MM.1S (cell line): ENCODE measurements at regions not wholly inside any gene's neighbourhood (a gene's known extent, or its start where the extent isn't known, plus 50 kb on each side); places are given as distances from the start of the nearest gene placed in this dataset.

ENCODE experiments used
- DNase-seq: peaks from one replicate; pipeline ENCODE4 v3.0.0-alpha.2; 2015
- H2AFZ ChIP-seq: fragments of 300-600 bp; sonication (generic); 2 replicates; pipeline ENCODE4 v1.6.0; 2016; ENCODE audit warnings: antibody characterized with exemption, low read length
- H3F3A ChIP-seq: fragments of 300-600 bp; sonication (generic); 2 replicates; pipeline ENCODE4 v1.6.1; 2016; ENCODE audit warnings: mild to moderate bottlenecking, antibody characterized with exemption, low read length, moderate library complexity, mixed read lengths; ENCODE audit not compliant: insufficient read depth
- H3K27ac ChIP-seq: fragments of 300-600 bp; sonication (generic); 2 replicates; pipeline ENCODE4 v1.5.1; 2016; ENCODE audit warnings: mild to moderate bottlenecking, low read length
- H3K27me3 ChIP-seq: fragments of 300-600 bp; sonication (generic); replicated peaks from 2 replicates; pipeline ENCODE4 v1.6.0; 2016; ENCODE audit warnings: low read length; ENCODE audit not compliant: insufficient read depth
- H3K36me3 ChIP-seq: fragments of 300-600 bp; sonication (generic); replicated peaks from 2 replicates; pipeline ENCODE4 v1.6.1; 2016; ENCODE audit warnings: mild to moderate bottlenecking, low read length, mixed read lengths; ENCODE audit not compliant: insufficient read depth
- H3K4me1 ChIP-seq: fragments of 300-600 bp; sonication (generic); 2 replicates; pipeline ENCODE4 v1.6.1; 2016; ENCODE audit warnings: low read length, mixed read lengths
- H3K4me2 ChIP-seq: fragments of 300-600 bp; sonication (generic); 2 replicates; pipeline ENCODE4 v1.6.0; 2016; ENCODE audit warnings: low read depth, low read length
- H3K4me3 ChIP-seq: fragments of 300-600 bp; sonication (generic); 2 replicates; pipeline ENCODE4 v1.5.1; 2016; ENCODE audit warnings: low read length, mixed read lengths
- H3K79me2 ChIP-seq: fragments of 300-600 bp; sonication (generic); 2 replicates; pipeline ENCODE4 v1.6.1; 2016; ENCODE audit warnings: mixed run types, low read length, mixed read lengths
- H3K9ac ChIP-seq: fragments of 300-600 bp; sonication (generic); 2 replicates; pipeline ENCODE4 v1.6.1; 2016; ENCODE audit warnings: low read length, mixed read lengths
- H3K9me2 ChIP-seq: fragments of 300-600 bp; sonication (generic); replicated peaks from 2 replicates; pipeline ENCODE4 v1.6.1; 2016; ENCODE audit warnings: mild to moderate bottlenecking, low read length, mixed read lengths; ENCODE audit not compliant: insufficient read depth
- H3K9me3 ChIP-seq: fragments of 300-600 bp; sonication (generic); replicated peaks from 2 replicates; pipeline ENCODE4 v1.6.1; 2016; ENCODE audit warnings: mild to moderate bottlenecking, low read length, mixed read lengths; ENCODE audit not compliant: insufficient read depth
- H4K20me1 ChIP-seq: fragments of 300-600 bp; sonication (generic); 2 replicates; pipeline ENCODE4 v1.6.1; 2016; ENCODE audit warnings: mild to moderate bottlenecking, low read length, moderate library complexity, mixed read lengths; ENCODE audit not compliant: insufficient read depth
- CTCF ChIP-seq: fragments of 300-600 bp; sonication (generic); IDR thresholded peaks from 2 replicates; pipeline ENCODE4 v1.5.1; 2016; ENCODE audit warnings: antibody characterized with exemption, low read length, mixed read lengths
- EZH2 ChIP-seq: fragments of 300-600 bp; sonication (generic); optimal IDR thresholded peaks from 2 replicates; pipeline ENCODE3; 2017; ENCODE audit warnings: low read depth, mild to moderate bottlenecking, antibody characterized with exemption, low read length, mixed read lengths
- EZH2phosphoT487 ChIP-seq: fragments of 300-600 bp; sonication (generic); IDR thresholded peaks from 2 replicates; pipeline ENCODE4 v1.6.1; 2018; ENCODE audit warnings: antibody characterized with exemption, low read length

DNA sequence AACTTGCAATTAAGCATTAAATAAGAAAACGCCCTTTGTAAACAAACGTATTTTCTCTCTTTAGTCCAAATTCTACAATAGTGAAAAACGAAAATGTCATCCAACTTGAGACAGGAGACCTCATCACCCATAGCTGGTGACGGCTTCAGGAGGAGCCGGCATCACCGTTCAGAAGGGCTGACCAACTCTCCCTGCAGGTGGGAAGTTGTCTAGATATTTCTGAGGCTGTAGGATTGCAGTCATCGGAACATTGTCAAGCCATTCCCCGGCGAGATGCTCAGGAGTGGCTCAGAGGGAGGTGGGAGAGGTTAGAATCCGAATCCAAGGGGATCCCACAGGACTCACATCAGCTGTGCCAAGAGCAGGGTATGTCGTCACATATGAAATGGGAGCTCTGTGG lies 76.7 kb downstream of the RBFOX3 start:
- Histone ChIP-seq H3K9me3 (no peaks in the 10 kb centered on the region), H3K4me2 (no peak overlapping the region), H3K27me3 (peaks cover 98% of the 10 kb centered on the region), H3K27ac (no peak overlapping the region), H4K20me1 (no peaks in the 10 kb centered on the region), H3K9me2 (no peaks in the 10 kb centered on the region), H2AFZ (no peak overlapping the region), H3K9ac (no peak overlapping the region), H3K4me1 (no peaks in the 10 kb centered on the region), H3K4me3 (no peak overlapping the region), H3F3A (no peaks in the 10 kb centered on the region), H3K79me2 (no peaks in the 10 kb centered on the region), H3K36me3 (no peaks in the 10 kb centered on the region)
- no peak for DNase-seq
- no peak for TF ChIP-seq EZH2phosphoT487
- no peak for TF ChIP-seq EZH2
- no peak for TF ChIP-seq CTCF

GRCh38 chr17:79533116-79533515 lies 77.7 kb downstream of the RBFOX3 start:
- Histone ChIP-seq H3K4me1 (no peaks in the 10 kb centered on the region), H2AFZ (no peak overlapping the region), H4K20me1 (no peaks in the 10 kb centered on the region), H3K27ac (no peak overlapping the region), H3K4me2 (no peak overlapping the region), H3K4me3 (no peak overlapping the region), H3K27me3 (peaks cover 98% of the 10 kb centered on the region), H3K9me3 (no peaks in the 10 kb centered on the region), H3K79me2 (no peaks in the 10 kb centered on the region), H3F3A (no peaks in the 10 kb centered on the region), H3K9me2 (no peaks in the 10 kb centered on the region), H3K36me3 (no peaks in the 10 kb centered on the region), H3K9ac (no peak overlapping the region)
- TF ChIP-seq EZH2 = no peak
- TF ChIP-seq EZH2phosphoT487 = no peak
- DNase-seq = no peak

GRCh38 chr17:79532107-79532790 lies 78.6 kb downstream of the RBFOX3 start:
- no peaks in the 10 kb centered on the region for H4K20me1 ChIP-seq
- H3K4me1 ChIP-seq = no peaks in the 10 kb centered on the region
- no peak overlapping the region for H3K27ac ChIP-seq
- H3K27me3 ChIP-seq = peaks cover 98% of the 10 kb centered on the region
- H3K9me3 ChIP-seq = no peaks in the 10 kb centered on the region
- TF ChIP-seq EZH2 (no peak), EZH2phosphoT487 (no peak), CTCF (no peak)
- H3K36me3 ChIP-seq = no peaks in the 10 kb centered on the region
- H2AFZ ChIP-seq = no peak overlapping the region
- H3F3A ChIP-seq = no peaks in the 10 kb centered on the region
- no peak overlapping the region for H3K4me3 ChIP-seq
- no peak overlapping the region for H3K9ac ChIP-seq
- H3K4me2 ChIP-seq = no peak overlapping the region
- H3K79me2 ChIP-seq = no peaks in the 10 kb centered on the region
- no peaks in the 10 kb centered on the region for H3K9me2 ChIP-seq
- no peak for DNase-seq
